IPS-NIHi7 (cell line): ENCODE measurements at regions not wholly inside any gene's neighbourhood (a gene's known extent, or its start where the extent isn't known, plus 50 kb on each side); places are given as distances from the start of the nearest gene placed in this dataset.

Experiments used
- DNase-seq: peaks from one replicate; pipeline ENCODE4 v3.0.0; 2012; ENCODE audit warnings: mixed read lengths; ENCODE audit errors: extremely low spot score

DNA sequence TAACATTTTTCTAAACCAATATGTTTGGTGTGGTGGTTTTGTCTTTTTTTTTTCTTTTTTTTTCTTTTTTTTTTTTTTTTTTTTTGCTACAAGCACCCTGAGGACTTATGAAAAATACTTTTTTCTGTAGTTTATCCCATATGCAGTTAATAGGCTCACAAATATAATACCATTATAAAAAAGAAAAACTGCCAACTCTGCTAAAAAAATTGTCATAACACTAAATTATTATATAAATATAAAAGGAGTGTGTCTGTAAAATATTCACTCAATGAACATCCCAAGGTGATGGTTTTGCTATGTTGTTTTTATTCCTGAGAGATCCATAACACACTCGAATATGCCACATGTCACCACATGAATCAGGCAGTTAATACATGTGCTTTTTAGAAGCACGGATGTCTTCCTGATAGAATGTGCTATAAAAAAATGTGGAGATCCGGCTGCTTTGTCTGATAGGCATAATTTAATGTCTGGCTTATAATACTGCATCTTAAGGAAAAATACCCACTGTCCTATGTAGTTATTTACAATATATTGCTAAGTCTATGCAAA, 110.7 kb upstream of the ZNF507 start:
- no peak for DNase-seq

DNA sequence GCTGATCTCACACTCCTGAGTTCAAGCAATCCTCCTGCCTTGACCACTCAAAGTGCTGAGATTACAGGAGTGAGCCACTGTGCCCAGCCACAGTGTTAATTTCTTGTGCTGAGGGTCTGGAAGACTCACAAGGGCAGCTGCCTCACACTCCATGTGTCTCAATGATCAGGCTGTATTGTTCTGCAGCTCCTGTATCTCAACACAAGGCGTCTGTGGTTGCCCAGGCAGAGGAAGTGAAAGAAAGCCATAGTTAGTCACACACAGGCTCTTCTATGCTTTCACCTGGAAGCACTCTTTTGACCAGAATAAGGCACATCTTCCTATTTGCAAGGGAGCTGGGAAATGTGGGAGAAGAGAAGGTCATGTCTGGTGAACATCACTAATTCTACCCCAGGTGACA, 107.3 kb upstream of the ZNF507 start:
- no peak for DNase-seq

DNA sequence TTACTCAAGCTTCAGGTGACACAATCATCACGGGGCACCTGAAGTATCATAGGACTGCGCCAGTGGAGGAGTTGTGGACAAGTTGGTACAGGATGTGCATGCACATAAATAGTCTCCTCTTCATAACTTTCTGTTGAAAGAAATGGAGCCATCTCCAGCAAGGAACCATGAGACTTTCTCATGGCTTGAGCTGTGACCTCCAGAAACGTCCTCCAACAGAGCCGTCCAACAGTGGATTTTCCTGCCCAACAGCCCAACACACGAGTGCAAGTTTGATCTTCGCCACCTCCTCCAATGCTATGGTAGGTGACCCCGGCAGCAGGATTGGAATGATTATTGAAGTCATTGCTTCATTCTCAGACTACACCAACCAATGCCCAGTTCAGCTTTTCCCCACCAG, 105.1 kb upstream of the ZNF507 start:
- no peak for DNase-seq

DNA sequence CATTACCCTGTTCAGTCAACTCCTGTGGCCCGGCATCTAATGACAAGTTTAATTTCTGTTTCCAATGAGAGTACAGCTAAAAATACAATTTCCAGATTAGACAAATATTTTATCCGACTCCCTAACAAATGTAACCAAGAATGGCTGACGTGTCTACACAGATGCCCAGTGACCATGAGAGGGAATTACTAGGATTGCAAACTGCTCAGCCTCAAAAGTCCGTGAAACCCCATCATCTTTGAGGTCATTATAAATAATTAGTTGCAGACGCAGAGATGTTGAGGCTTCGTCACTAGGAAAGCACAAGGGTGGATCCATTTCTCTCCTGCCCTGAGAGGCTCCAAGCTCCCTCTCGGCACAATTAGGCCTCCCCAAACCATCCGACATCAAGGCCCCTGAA, 104.1 kb upstream of the ZNF507 start:
- DNase-seq: no peak

DNA sequence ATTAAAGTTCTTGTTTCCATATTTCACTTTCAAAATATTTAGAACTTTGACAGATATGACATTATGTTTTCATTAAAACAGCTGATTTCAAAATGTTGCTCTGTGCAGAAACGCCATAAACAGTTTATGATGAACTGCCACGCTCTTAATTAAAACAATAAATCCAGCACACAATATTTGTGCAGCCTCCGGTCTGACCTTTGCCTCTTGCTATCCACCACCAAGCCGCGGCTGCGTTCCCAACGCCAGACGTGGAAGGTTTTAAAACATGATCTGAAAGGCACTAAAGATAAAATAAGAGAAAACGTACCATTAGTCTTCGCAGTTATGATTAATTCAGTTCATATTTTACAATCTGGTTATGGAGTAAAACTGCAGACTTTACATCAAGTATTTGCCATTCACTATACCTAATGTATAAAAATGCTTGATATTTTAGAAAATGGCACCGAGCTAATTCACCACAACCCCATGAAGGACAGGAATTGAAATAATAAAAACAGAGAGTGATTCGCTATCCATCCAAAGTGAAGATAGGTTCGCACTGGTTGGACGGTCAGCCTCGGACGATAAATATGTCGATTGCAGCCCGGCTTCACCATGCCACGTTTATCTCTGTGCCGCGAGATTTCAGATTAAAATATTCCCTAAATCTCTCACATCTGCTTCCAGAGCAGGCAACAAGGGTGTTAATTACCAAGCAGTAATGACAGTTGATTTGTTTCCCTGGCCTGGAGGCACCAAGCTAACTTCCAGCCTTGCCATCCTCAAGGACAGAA, 103.3 kb upstream of the ZNF507 start:
- no peak for DNase-seq

DNA sequence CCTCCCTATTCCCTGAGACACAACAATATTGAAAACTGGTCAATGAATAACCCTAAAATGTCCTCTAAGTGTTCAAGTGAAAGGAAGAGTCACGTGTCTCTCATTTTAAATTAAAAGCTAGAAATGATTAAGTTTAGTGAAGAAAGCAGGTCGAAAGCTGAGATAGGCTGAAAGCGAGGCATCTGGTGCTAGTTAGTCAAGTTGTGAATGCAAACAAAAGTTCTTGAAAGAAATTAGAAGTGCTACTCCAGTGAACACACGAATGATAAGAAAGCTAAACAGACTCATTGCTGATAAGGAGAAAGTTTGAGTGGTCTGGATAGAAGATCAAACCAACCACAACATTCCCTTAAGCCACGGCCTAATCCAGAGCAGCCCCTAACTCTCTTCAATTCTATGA, 99.4 kb upstream of the ZNF507 start:
- no peak for DNase-seq

DNA sequence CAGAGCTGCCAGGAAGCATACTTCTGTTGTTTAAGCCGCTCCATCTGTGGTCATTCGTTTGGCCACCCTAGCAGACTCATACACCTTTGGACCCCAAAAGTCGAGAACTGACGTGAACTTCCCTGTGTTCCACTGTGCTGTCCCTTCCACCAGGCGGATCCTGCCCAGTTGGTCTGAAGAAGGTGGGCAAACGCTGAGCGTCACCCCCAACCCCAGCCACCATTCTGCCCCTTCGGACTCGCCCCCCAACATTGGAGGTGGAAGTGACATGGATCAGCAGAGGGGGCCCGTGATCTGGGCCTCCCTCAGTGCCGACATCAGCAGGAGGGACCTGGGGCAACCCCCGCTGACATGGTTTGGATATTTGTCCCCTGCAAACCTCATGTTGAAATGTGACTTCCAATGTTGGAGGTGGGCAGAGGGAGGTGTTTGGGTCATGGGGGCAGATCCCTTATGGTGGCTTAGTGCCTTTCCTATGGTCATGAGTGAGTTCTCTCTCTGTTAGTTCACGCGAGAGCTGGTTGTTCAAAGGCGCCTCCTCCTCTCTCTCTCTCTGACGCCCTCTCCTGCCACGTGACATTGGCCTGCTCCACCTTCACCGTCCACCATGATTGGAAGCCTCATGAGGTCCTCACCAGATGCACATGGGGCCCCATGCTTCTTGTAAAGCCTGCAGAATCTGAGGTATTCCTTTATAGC, 93.6 kb upstream of the ZNF507 start:
- DNase-seq: no peak

DNA sequence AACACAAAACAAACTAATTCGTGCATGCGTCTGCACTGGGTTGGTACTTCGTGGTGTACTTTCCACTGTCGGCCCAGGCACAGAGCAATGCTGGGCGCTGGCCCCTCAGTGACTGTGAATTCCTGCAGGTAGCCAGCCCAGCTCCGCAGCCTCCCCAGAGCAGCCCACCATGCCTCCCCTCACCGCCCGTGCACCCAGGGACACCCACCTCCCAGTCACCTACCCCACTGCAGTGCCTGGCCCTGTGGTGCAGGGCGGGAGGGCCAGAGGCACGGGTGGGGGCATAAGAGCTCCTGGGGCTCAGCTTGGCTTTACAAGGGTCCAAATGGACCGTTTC, 93.1 kb upstream of the ZNF507 start:
- DNase-seq: no peak

DNA sequence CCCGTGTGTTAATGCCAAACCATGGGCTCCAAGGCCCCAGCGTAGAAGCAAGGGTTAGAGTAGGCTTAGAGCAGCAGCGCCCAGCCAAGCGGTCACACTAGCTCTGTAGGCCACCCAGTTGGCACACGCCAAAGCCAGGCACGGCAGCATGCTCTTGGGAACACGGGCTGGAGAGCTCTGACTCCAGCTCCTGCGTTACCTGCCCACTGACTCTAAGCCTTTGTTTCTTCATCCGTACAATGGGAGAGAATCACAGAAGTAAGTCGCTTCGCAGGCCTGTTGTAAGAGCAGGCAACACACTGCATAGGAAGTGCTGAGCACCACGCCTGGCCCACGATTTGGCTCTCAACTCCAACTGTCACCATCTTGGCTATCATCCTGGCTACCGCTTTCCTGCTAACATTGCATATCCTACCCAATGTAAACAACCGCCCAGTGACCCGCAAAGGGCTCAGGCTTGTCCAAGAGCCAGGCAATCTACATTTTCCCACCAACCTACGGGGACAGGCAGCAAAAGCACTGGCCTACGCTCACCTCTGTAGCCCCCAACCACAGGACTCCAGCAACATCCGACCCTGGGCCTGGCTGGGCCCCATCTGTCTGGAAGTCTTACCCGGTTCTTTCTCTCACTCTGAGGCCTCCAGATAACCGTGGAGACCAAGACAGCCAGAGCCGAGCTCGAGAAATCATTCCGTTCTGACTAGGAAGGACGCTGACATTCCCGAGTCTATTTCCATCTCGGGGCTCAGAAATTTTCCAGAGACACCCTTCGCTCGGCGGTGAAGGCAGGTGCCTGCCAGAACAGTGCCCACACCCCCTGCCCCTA, 91.5 kb upstream of the ZNF507 start:
- no peak for DNase-seq

DNA sequence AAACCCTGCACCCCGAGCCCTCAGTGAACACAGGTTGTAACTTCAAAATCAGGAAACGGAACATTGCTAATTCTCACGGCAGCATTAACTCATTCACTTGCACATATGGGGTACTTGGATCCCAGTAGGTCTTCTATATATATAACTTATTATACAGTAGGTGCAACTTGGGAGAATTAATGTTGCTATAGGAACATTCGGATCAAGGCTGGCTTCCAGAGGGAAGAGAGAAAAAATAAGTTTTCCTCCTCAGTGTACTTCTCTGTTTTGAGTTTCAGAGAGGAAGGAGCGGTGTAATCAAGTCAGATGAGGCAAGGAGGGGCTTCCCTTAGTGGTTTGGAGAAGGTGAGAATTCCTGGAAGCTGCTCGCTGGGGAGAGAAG, 90.9 kb upstream of the ZNF507 start:
- DNase-seq: no peak

DNA sequence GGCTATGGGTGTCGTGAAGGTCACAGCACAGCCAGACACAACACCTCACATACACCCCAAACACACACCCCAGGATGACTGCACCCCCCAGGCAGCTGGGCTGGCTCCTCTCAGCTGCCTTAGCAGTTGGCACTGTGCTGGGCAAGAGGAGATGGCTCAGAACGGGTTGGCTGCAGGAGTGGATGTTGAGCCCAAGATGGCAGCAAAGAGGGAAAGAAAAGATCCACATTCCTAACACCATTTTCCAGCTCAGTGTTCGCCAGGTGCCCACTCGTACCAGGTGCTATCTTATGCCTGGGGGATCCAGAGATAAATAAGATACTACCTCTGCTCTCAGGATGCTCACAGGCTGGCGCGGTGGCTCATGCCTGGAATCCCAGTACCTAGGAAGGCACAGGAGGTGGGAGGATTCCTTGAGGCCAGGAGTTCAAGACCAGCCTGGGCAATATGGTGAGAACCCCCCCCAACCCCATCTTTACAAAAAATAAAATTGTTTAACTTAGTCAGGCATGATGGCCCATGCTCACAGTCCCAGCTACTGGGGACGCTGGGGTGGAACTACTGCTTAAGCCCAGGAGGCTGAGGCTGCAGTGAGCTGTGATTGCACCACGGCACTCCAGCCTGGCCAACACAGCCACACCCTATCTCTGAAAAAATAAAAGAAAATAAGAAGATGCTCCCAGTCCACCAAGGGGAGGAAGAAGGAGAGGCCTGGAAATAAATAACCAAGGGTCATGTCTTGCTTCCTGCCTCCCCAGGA, 89.7 kb upstream of the ZNF507 start:
- no peak for DNase-seq

DNA sequence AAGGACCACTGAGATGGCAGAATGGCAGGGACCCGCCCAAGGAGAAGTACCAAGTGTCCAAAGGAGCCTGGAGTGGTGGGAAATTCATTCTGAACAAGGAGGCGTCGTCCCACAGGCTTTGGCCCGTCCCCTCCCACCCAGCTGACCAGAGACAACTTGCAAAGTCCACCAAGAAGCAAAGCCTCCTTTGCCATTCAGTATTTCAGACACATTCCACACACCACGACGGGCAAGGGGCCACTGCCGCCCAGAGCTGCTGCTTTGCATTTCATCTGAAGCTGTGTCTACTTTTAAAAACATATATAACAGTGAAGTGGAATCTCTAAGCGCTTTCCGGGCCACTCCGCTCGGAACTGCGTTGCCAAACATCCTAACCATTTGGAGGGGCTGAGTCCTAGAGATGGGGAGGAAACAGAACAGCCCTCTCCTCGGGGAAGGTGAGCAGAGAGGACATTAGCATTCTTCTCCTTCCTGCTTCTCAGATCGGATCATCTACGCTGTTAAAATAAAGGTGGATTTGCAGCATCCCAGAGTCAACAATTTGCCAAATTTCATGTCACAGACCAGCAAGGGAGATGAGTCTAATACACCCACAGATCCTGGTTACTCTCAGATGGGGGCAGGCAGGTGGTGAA, 89.0 kb upstream of the ZNF507 start:
- no peak for DNase-seq

DNA sequence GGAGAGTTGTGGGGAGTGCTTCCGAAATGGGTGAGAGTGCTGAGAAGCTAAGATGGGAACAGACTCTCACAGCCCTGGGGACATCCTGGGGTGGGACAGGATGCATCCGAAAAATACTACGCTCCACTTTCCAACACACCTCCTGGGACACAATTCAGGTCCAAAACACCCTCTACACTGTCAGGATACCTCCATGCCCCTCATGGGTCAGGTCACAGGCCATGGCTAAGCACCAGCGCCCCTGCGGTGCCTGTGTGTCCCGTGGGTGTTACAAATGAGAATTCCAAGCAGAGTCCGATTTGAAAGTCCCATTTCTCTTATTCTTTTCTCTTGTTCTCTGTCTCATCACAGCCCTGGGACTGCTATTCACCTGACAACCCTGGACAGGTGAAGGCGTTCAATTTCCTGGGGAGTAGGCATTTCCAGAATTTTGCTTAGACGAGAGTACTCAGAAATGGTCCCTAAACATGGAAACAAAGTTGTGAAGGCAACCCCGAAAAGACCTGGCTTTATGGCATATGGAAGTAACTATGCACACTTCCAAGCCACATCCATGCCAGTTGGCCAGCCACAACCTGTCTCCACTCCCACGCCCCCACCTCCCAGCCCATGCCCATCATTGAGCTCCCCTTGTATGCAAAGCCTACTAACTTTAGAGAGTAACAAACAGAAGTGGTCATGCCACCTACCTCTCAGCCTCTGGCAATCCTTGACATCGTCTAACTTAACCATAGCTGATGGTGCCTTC, 87.9 kb upstream of the ZNF507 start:
- DNase-seq: no peak

DNA sequence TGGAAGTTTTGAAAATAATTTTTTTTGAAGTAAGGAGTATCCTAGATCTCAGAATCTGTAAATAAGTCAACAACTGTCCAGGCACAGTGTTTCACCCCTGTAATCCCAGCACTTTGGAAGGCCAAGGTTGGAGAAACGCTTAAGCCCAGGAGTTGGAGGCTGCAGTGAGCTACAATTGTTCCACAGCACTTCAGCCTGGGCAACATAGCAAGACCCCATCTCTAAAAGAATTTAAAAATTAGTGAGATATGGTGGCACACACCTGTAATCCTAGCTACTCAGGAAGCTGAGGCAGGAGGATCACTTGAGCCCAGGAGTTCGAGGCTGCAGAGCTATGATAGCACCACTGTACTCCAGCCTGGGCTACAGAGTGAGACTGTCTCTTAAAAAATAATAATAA, 87.2 kb upstream of the ZNF507 start:
- DNase-seq: no peak

DNA sequence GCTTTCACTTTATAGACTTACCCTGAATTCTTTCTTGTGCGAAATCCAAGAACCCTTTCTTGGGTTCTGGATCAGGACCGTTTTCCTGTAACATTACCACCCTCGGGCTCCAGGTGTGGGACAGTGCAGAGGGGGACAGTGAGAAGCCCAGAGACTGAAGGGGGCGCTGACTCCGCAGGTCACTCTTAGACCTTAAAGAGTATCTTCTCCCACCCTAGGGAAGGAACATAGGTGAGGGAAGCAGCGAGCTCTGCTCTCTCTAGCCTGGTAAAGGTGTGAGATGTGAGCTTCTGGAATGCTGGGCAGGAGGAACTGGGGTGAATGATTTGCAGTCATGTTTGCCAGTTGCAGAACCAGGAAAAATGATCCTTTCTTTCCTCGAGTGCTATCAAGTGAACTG, 80.8 kb upstream of the ZNF507 start:
- DNase-seq: no peak

DNA sequence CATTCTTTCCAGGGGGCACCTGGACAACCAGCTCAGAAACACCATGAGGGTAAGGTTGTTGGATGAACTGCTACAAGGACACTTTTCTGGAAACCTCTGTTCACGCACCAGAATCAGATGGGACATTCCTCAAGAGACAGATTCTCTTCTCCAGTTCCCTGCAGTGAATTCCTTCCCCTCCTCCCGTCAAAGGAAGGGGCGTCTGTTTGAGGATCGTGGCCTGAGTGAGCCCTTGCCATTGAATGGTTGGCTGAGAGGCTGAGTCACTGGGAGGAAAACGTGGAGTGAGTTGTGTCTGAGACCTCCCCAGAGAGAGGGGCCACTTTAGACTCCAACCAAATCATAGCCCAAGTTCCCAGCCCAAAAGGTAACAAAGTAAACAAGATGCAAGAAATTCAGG, 79.4 kb upstream of the ZNF507 start:
- peak; percentile 66 for DNase-seq

DNA sequence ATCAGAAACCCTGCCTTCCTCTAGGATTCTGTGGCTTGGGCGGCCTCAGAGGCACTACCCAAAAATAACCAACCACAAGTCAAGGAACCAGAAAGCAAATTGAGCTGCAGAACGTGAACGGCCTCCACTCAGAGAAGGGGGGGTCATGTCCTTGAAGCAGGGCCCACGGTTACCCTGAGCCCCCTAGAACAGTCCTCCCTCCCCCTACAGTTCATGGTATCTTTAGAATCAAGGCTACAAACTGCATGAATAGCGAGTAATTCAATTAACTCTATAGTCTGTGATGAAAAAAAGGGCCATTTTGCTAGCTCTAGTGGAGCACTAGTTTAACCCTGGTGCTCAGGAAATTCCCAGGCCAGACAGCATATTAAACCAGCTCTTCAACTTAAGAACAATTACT, 79.0 kb upstream of the ZNF507 start:
- no peak for DNase-seq

DNA sequence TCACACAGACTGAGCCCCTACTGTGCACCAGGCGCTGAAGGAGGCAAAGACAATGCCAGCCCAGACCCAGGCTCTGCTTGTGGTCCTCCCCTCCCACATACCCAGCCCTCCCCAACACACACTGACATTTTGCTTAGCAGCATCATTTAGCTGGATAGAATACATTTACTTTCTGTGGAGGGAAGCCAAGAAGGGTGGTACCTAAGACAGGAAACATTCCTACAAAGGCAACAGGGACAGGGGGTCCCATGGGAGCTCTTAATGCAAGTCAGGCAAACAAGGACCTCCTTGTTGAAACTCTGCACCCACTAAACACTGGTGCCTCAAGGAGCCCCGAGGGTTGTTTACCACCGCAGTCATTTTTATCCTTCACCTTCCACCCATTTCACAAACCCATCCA, 77.0 kb upstream of the ZNF507 start:
- no peak for DNase-seq

DNA sequence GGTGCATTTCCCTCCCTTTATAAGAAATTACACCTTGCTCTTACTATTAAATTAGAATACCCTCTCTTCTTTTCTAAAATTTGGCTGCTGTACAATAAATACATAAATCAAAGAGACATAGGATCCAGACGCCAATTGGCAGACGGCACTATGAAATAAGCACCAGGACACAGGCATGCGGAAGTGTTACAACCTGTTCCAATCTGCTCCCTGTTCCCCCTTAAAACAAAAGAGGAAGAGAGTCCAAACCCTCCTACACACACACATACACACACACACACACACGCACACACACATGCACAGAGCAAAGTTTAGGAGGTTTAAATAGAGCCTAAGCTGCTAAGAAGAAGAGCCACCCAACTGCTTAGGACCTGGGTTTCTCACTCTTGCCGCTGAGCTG, 75.6 kb upstream of the ZNF507 start:
- DNase-seq: no peak

DNA sequence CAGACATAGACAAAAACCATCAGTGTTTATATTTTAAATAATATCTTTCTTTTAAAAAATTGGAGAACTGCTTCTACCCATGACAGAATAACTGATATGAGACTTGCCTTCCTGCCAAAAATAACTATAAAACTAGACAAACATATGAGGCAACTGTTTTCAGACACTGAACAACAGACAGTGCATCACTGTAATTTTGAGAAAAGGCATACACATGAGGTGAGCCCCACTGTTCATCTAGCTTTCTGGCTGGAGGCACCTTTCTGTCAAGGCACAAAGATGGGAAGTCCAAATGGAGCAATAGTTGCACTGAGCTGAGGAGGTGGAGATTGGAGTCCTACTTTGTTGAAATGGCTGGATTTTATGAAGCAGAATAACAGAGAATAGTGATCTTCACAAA, 71.9 kb upstream of the ZNF507 start:
- no peak for DNase-seq

DNA sequence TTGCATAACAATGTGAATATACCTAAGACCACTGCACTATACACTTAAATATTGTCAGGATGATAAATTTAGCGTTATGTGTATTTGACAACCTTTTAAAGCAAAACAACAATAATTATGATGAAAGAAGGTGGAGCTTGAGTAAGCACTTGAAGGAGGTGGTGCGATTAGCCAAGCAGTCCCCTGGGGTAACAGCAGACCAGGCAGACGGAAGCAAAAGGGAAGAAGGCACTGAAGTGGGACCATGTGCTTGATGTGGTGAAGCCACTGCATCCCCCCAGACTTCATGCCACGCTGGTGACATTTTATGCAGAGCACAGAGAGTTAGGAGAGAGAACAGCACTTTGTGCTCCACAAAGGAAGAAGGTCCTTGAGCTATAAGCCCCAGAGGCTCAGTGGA, 58.3 kb upstream of the ZNF507 start:
- DNase-seq: no peak
